22Rv1 (cell line): ENCODE measurements at regions not wholly inside any gene's neighbourhood (a gene's known extent, or its start where the extent isn't known, plus 50 kb on each side); places are given as distances from the start of the nearest gene placed in this dataset.

Experiments used
- CTCF ChIP-seq: fragments of 450-650 bp; IDR thresholded peaks from 2 replicates; pipeline ENCODE4 v1.5.1; 2017; ENCODE audit warnings: mild to moderate bottlenecking
- ZFX ChIP-seq: fragments of 450-650 bp; IDR thresholded peaks from 2 replicates; pipeline ENCODE4 v1.6.1; 2017; ENCODE audit warnings: antibody characterized with exemption, borderline replicate concordance

DNA sequence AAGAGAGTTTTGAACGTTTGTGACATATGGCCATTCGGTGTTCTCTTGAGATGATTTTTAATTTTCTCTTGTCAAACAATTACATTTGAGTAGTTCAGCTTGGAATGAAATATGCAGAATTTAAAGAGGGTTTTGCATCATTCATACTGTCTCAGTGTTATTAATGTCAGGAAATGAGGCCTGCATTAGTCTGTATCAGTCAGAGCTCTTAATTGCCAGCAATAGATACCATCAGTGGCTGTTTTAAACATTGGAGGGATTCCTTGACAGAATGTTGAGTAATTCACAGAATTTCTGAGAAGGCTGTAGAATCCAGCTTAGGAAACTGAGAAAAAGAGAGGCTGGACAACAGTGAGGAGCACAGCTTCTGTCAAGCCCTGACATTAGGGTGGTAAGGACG lies 722.0 kb downstream of the NR2F2 start:
- TF ChIP-seq CTCF, result no peak
- no peak for TF ChIP-seq ZFX
